NCI-H2227 treated with DMSO at 0.1 percent for 48 hours (cell line): ENCODE measurements at regions not wholly inside any gene's neighbourhood (a gene's known extent, or its start where the extent isn't known, plus 50 kb on each side); places are given as distances from the start of the nearest gene placed in this dataset.

Experiments
- DNase-seq: peaks from one replicate; lab custom pipeline; 2025; lab: John Stamatoyannopoulos, UW

DNA sequence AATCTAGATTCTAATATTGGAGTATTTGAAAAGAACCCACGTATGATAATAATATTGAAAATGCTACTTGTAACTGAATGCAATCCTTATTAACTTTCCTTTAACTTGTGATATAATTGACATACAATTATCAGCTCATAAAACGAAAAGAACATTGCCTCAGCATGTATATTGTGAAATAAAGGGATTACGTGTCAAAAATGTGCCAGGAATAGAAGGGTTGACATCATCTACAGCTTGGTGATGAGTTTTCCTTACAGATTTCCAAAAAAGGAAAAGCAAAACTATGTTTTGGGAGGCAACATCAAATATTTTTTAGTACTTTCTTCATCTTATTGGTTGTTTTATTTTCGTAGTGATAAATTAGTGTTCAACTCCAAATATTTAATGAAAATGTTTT lies 266.0 kb upstream of the PTGER4 start:
- no peak for DNase-seq

DNA sequence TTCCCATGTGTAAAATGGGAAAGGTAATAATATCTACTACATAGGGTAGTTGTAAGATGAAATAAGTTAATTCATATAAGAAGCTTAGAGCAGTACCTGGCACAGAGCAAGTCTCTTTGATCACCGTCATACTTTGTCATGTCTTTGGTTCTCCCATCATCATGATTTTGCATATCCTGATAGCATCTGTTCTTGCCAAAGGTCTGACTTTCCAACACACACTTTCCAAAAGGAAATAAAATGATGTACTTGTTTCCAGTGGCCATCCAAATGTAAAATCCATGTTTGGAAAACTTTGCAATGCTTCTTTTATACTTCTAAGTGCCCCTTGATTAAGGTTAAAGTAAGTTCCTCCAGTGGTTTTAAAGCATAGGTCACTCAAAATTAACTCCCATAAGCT lies 266.9 kb upstream of the PTGER4 start:
- DNase-seq: no peak

GRCh38 chr5:40410964-40411635 lies 268.6 kb upstream of the PTGER4 start:
- no peak for DNase-seq

DNA sequence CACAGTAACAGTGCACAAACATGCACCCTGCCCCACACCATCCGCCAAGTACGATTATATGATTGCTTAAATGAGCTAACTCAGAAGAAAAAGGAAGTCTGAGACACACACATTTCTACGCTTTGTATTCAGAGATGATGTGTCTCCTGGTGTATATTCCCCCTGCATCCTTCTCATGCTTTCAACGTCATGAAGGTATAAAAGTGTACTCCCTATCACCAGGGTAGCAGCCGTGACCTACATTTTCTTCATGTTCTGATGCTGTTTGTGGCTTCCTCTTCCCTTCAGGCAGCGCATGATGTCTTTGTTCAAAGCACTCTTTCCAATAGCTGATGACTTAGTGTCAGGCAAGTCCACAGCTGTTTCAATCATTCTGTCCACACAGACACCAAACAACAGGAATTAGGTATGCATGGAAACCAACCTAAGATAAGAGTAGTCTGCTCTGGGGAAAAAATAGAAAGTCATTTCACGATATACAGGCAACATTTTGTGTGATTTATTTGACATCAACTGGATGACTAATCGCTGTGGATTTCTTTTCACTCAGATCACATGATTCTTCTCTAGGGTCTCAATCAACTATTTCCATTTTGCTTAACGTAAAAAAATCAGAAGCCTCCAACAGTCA lies 269.4 kb upstream of the PTGER4 start:
- DNase-seq: no peak

DNA sequence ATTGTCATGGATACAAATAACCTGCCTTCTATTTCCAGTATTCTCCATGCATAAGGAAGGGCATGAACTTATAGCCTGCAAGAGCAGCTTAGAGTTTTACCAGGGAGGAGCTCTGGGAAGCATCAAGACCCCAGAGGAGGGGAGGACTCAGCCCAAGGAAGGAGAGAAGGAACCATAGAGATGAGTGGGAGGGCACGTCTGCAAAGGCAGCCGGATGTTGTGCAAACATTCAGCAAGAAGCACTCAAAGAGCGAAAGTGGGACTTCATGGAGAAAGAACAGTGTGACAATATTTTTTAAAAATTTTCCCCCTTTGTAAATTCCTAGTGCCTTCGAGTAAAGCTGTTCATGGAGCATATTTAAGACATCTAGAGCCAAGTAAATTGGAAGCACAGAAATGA lies 270.1 kb upstream of the PTGER4 start:
- DNase-seq: no peak

DNA sequence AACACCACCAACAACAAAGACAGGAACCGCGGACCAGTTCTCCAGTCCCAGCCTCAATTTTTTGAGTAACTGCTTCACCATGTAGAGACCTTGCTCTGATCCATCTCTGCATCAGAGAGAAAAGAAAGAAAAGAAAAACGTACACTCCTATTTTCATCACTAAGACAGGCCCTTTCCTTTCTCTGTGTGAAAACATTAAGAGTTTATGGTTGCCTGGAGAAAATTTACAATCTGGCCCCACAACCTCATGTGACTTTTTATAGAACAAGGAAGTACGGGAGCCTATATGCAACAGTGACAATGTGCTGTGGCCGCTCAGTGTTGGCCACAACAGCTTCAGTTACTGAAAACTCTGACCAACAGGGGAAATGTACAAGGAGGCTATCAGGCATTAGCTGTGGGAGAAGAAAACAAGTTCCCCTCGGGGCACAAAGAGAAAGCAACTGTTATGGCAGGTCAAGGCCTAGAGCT lies 272.9 kb upstream of the PTGER4 start:
- DNase-seq: no peak

- no peak for DNase-seq
These were observed 273.5 kb upstream of the PTGER4 start for GRCh38 chr5:40405996-40406740.

DNA sequence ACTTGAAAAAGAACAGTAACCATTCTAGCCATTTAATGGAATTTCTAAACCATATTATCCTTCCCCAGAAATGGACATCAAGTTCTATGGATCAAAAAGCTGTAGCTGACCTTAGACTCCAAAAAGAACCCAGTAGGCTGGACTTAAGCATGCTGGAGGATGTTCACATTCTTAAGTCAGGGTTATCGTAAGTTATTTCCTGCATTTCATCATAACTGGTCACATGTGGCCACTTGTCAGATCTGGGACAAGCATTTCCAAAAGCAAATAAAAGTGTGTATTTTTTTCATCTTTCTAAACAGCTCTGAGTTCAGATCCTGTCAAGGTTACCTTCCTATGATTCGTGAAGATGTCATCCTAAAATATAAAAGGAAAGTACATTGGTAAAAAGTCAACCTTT lies 274.5 kb upstream of the PTGER4 start:
- no peak for DNase-seq

DNA sequence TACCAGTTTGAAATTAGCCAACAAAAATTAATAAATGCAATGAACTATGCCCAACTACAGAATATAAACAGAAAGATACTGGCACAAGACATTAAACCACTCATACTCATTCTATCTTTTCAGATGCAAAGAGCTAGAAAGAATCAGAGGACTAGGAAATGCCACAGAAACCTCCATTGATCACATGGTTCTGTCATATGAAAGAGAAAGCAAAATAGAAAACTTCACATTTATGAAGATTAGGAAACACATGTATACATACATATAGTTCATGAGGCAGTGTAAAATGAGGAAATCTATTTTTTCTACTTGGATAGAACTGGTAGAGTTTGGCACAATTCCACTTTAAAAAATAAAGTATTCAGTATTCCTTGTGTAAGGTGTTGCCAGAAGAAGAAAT lies 275.1 kb upstream of the PTGER4 start:
- no peak for DNase-seq

DNA sequence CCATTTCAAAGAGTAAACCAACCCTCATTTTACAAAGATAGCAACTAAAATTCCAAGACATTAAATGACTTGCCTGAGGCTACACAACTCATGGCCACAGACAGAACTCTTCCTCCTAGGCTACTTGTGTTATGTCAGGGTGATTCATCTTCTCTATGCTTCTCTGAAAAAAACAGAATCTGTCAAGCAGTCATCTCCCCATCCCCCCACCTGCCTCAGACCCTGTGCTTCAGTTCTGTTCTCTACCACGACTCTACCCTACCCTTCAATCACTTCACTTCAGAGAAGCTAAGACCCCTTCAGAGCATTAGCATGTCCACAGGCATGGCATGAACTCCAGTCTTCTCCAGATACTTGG lies 277.7 kb upstream of the PTGER4 start:
- DNase-seq: no peak

GRCh38 chr5:40401284-40402006 lies 278.3 kb upstream of the PTGER4 start:
- DNase-seq: no peak

DNA sequence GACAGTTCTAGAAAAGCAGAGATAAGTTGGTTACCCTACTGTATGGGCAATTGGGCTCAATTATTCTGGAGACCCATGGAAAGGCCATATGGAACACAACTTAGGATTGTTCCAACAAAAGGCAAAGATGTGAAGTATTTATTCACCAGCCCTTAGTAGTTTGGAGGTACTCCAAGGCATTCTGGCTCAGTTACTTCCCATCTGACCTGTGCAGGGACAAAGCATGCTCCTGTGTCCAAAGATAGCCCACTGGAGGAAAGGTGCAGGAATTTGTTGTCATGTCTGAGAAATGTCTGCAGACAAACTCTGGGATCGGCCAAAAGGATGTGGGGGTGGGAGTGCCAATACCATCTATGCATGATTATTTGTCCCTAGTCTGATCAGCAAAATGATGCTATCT lies 279.5 kb upstream of the PTGER4 start:
- no peak for DNase-seq

- no peak for DNase-seq
These were observed 280.4 kb upstream of the PTGER4 start for GRCh38 chr5:40399349-40399748.

DNA sequence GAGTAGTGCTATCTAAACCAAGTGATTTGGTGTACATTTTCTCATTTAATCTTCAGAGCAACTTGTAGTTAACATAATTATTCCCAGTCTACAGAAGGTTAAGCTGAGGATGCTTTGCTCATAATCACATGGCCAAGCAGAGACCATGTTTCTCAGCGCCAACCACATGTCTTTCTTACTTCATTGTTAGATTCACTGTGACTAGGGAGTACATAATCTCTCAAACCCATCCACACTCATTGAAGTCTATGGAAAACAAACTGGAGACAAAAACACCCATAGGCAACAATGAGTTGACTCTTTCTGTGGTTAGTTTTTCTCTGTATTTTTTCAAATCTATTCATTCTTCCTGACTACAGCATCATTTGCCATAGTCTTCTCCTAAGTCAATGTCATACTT lies 281.7 kb upstream of the PTGER4 start:
- DNase-seq: no peak

- DNase-seq: no peak
These were observed 282.6 kb upstream of the PTGER4 start for GRCh38 chr5:40397091-40397490.

- DNase-seq: no peak
These were observed 283.4 kb upstream of the PTGER4 start for GRCh38 chr5:40396317-40396716.

DNA sequence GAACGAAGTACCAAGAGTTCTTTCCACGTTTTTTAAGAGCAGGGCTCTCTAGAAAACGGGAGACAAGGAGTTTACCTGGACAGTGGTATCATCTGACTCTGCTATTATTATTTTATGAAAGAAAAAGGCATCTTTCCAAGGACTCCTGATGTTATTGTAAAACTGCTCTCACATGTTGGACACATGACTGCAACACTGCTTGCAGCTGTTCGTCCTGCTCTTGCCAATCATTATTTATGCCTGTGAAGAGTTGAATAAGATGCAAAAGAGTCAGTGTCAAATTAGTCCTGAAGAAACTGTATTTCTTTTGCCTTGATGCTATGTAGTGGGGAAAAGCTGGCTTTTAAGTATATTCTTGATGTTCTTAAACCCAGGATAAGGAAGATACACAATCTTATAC lies 284.5 kb upstream of the PTGER4 start:
- DNase-seq: no peak

DNA sequence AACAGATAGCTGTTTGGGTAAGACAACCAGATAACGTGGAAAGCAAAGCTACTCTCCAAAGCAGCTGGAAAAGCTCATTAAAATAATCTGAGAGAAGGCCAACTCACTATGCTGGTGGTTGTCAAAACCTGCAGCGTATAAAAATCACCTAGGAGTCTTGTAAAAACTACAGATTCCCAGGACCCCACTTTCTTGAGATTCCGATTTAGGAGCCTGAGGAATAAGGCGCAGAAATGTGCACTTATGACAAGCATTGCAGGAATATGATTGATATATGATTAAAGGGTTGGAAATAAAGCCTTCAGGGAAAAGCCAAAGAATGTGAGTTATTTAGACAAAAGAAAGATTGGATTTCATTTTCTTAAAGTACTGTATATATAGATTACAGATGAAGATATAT lies 285.0 kb upstream of the PTGER4 start:
- no peak for DNase-seq

DNA sequence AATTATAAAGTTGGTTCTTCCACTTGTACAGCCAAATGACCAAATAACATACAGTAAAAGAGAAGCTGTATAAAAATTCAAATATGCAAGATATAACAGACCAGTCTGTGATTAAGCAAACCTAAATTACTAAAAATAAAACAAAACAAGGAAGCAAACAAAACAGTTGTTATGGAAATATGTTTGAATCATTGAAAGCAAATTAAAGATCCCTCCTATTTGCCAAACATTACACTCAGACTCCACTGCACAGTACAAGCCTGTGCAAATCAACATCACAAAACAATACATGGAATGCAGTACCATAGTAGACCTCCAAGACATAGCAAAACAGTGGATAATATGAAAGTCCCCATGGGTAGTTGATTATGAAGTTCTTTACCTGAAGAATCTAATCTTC lies 288.1 kb upstream of the PTGER4 start:
- DNase-seq: no peak

DNA sequence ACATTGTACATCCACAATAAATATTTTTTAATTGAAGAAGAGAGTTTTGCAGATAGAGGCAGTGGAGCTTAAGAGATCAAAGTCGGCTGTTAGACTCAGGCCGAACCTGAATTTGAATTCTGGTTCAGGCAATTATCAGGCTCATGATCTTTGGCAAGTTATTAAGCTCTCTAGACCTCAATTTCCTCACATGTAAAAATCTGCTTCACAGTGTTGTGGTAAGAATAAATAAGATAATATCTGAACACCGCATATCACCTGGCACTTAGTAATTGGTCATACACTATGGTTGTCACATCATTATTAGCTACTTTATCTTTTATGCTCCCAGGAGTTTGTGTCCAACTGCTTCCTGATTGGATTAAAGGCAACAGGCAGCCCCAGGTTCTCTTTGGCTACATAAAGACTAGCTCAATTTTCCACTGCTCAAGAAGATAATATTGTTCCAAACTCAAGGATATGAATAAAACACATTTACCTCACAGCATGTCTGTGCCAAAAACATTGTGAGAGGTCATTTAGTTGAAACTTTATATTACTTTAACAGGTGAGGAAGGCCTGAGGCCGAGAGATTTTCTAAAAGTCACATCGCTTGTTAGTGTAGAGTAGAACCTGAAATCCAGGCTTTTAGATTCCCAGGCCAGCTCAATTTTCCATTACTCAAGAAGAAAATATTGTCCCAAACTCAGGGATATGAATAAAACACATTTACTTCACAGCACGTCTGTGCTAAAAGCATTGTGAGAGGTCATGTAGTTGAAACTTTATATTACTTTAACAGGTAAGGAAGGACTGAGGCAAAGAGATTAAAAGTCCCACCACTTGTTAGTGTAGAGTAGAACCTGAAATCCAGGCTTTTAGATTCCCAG lies 289.2 kb upstream of the PTGER4 start:
- DNase-seq: no peak

DNA sequence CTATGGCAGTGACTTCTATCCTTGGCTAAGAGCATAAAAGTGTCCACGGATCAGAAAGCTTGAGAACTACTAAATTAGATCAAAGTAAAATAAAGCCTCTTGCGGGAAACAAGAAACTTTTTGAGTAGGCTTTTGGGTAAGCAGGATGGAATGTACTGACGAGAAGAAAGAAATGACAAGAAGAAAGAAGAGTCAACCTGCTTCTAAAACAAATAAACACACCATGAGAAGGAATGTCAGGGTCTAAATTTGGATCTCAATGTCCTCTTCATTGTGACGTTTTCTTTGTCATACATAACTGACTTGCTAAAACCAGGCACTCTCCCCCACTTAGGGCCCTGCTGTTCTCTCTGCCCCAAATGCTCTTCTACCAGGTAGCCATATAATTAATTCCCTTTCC lies 290.1 kb upstream of the PTGER4 start:
- no peak for DNase-seq

- no peak for DNase-seq
These were observed 293.4 kb upstream of the PTGER4 start for GRCh38 chr5:40386289-40386688.
